IMR-90 (cell line): ENCODE measurements at regions not wholly inside any gene's neighbourhood (a gene's known extent, or its start where the extent isn't known, plus 50 kb on each side); places are given as distances from the start of the nearest gene placed in this dataset.

Experiments used
- CEBPB ChIP-seq: IDR thresholded peaks from 2 replicates; pipeline ENCODE4 v1.6.1; 2012; ENCODE audit warnings: low read depth, low read length, improper control_type of control experiment
- CTCF ChIP-seq: conservative IDR thresholded peaks from 2 replicates; pipeline ENCODE4 v1.5.1; 2012; ENCODE audit warnings: mild to moderate bottlenecking, low read depth, low read length, improper control_type of control experiment
- FOS ChIP-seq: fragments of 150-350 bp; IDR thresholded peaks from 2 replicates; pipeline ENCODE4 v1.6.1; 2016; ENCODE audit warnings: low read depth, low read length
- MAZ ChIP-seq: IDR thresholded peaks from 2 replicates; pipeline ENCODE4 v1.6.1; 2012; ENCODE audit warnings: low read depth, mild to moderate bottlenecking, low read length, improper control_type of control experiment, moderate library complexity, borderline replicate concordance
- MXI1 ChIP-seq: IDR thresholded peaks from 2 replicates; pipeline ENCODE4 v1.6.1; 2012; ENCODE audit warnings: low read depth, mild to moderate bottlenecking, low read length, moderate library complexity, borderline replicate concordance
- POLR2A ChIP-seq: IDR thresholded peaks from 2 replicates; pipeline ENCODE4 v1.6.1; 2012; ENCODE audit warnings: mild to moderate bottlenecking, low read depth, low read length
- SMC3 ChIP-seq: fragments of 150-350 bp; IDR thresholded peaks from 2 replicates; pipeline ENCODE4 v1.6.1; 2016; ENCODE audit warnings: low read depth, mild to moderate bottlenecking, antibody characterized with exemption, low read length, moderate library complexity
- TF ChIP-seq, protein P1 (sequence below): fragments of 150-350 bp; IDR thresholded peaks from 2 replicates; pipeline ENCODE4 v1.6.1; 2016; ENCODE audit warnings: low read depth, mild to moderate bottlenecking, low read length, moderate library complexity, borderline replicate concordance

GRCh38 chr12:90216020-90216552, 507.4 kb upstream of the ATP2B1 start:
- TF ChIP-seq MXI1 (no peak), MAZ (no peak), CTCF (no peak), SMC3 (no peak), POLR2A (no peak), FOS (no peak), CEBPB (no peak)
- TF ChIP-seq, protein P1, sequence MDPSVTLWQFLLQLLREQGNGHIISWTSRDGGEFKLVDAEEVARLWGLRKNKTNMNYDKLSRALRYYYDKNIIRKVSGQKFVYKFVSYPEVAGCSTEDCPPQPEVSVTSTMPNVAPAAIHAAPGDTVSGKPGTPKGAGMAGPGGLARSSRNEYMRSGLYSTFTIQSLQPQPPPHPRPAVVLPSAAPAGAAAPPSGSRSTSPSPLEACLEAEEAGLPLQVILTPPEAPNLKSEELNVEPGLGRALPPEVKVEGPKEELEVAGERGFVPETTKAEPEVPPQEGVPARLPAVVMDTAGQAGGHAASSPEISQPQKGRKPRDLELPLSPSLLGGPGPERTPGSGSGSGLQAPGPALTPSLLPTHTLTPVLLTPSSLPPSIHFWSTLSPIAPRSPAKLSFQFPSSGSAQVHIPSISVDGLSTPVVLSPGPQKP = no peak
